Endothelial cell of umbilical vein (primary cell): ENCODE measurements at regions not wholly inside any gene's neighbourhood (a gene's known extent, or its start where the extent isn't known, plus 50 kb on each side); places are given as distances from the start of the nearest gene placed in this dataset.

Source experiments
- CTCF ChIP-seq, 2 donors: IDR thresholded peaks; 1 replicate in 1 of 2; 2 replicates in 1 of 2; pipeline ENCODE4 v1.5.1; 2011; ENCODE audit warnings: low read length in 2 of 2, mild to moderate bottlenecking in 2 of 2, moderate library complexity in 2 of 2, control low read depth in 1 of 2, inconsistent platforms in 1 of 2, low read depth in 1 of 2; ENCODE audit not compliant: insufficient read depth in 1 of 2; ENCODE audit errors: extremely low read depth in 1 of 2
- EZH2 ChIP-seq: IDR thresholded peaks from 2 replicates; pipeline ENCODE4 v1.6.1; 2012; ENCODE audit warnings: borderline replicate concordance, low read depth, mild to moderate bottlenecking, moderate library complexity, low read length, inconsistent platforms; ENCODE audit not compliant: severe bottlenecking
- GATA2 ChIP-seq: IDR thresholded peaks from 2 replicates; pipeline ENCODE4 v1.7.0; 2011; ENCODE audit warnings: low read depth, mild to moderate bottlenecking, moderate library complexity, mixed read lengths, low read length; ENCODE audit not compliant: insufficient read length, insufficient read depth
- JUN ChIP-seq: IDR thresholded peaks from 2 replicates; pipeline ENCODE4 v1.6.1; 2011; ENCODE audit warnings: borderline replicate concordance, low read depth; ENCODE audit not compliant: insufficient read length, insufficient read depth
- MAX ChIP-seq: IDR thresholded peaks from 2 replicates; pipeline ENCODE4 v1.6.1; 2011; ENCODE audit not compliant: insufficient read depth, insufficient read length
- MYC ChIP-seq: IDR thresholded peaks from one replicate; pipeline ENCODE4 v1.6.1; 2011; ENCODE audit warnings: mild to moderate bottlenecking, low read depth, low read length
- POLR2A ChIP-seq: IDR thresholded peaks from 2 replicates; pipeline ENCODE4 v1.6.1; 2012; ENCODE audit warnings: low read depth, mild to moderate bottlenecking, control low read depth, low read length

GRCh38 chr10:26950934-26951333 is 90.2 kb upstream of the ABI1 start:
- TF ChIP-seq CTCF (IDR thresholded peaks at IDR 0.05; ENCODE audit: extremely low read depth in 1 of 2, insufficient read depth in 1 of 2, low read depth in 1 of 2, low read length in 2 of 2) (no peak), GATA2 (no peak), MAX (no peak), POLR2A (no peak), MYC (no peak), EZH2 (no peak), JUN (no peak)
